GM12875 (cell line): ENCODE measurements at regions not wholly inside any gene's neighbourhood (a gene's known extent, or its start where the extent isn't known, plus 50 kb on each side); places are given as distances from the start of the nearest gene placed in this dataset.

Source experiments
- H3K4me3 ChIP-seq: one replicate; pipeline ENCODE4 v1.5.1; 2011; ENCODE audit warnings: low read depth, low read length, control low read depth
- CTCF ChIP-seq: IDR thresholded peaks from 2 replicates; pipeline ENCODE4 v1.5.1; 2011; ENCODE audit warnings: low read depth, mild to moderate bottlenecking, control low read depth, inconsistent platforms, low read length, moderate library complexity, borderline replicate concordance; ENCODE audit not compliant: insufficient read depth

- no peak for TF ChIP-seq CTCF
- H3K4me3 ChIP-seq = no peak overlapping the region
Observed at GRCh38 chr13:74511523-74511922, 377.3 kb upstream of the KLF12 start.

DNA sequence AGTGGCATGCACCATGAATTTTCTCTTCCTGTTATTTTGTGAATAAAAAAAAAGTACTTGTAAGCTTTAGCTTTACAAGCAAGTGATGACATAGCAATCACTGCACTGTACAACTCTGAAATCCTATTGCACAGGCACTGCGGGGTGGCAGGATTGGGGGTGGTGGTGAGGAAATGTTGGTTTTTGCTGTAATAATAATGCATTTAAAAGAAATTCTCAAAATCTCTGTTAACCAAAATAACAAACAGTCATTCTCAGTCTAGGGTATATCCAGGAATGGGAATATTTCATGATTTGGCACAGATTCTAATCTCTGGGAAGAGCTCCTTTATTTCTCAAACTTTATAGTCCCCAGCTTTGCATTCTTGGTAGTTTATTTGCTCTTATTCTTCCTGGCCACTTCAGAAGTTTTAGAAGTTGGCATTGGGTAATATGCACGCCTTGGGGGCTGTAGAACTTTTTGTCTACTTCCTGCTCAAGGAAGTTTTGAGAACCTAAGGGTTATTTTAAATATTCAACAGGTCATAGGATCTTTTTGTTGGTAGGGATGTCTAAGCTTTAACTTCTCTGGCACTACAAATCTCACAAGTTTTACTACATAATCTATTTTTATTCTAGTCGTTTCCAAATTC is 353.0 kb upstream of the KLF12 start:
- no peak overlapping the region for H3K4me3 ChIP-seq
- TF ChIP-seq CTCF = no peak

- no peak overlapping the region for H3K4me3 ChIP-seq
- TF ChIP-seq CTCF = no peak
Observed at GRCh38 chr13:74485757-74486156, 351.6 kb upstream of the KLF12 start.

- TF ChIP-seq CTCF = no peak
- no peak overlapping the region for H3K4me3 ChIP-seq
Observed at GRCh38 chr13:74479124-74479523, 344.9 kb upstream of the KLF12 start.

DNA sequence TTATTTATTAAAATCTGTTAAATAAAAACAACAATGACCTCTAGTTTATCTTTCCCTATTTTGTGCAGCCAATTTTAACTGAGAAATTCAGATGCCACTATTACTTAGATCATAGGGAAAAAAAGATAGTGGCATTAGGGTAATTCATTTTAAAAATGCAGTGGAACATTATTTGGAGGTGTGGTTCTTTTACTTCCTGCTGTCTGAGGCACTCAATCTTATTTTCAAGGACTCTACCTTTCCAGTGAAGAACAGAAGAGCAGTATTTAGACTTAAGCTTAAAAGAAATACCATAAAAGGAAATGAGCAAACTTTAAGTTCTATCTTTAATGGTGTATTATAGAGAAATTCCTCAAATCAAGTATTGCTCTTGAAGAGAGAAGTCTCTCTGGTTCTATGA is 342.6 kb upstream of the KLF12 start:
- no peak for TF ChIP-seq CTCF
- H3K4me3 ChIP-seq = no peak overlapping the region

DNA sequence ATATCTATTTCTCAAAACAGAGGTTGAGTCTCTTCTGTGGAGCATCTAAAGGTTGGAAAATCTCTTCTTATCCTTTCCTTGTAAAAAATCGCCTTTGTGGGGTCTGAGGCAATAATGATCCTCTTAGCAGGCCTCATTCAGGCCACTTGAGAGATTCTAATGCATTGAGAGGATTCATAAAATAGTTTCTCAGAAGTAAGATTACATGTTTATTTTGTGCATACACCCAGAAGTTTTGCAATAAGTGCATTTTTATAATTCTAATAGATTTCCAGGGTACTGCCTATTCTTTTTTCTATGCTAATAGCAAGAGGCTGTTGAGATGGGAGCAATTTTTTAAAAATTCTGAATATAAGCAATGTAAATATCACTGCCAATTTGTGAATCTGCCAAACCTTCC is 342.2 kb upstream of the KLF12 start:
- H3K4me3 ChIP-seq = no peak overlapping the region
- TF ChIP-seq CTCF = no peak

DNA sequence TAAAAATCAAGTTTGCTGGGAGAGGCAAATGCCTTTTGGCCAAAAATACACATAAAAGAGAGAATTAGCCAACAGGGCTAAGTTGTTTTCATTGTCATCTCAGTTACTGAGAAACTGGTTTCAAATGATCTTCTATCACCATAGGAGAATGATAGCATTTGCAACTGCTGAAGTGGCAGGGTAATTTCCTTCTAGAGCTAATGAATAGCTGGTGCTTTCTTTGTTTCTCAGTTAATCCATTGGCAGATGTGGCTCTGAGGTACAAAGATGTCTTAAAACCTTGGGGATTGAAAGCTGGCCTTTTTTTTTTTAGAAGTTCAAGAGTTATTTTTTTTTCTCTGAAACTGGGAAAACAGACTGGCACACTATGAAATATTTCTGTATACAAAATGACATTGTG is 332.7 kb upstream of the KLF12 start:
- H3K4me3 ChIP-seq = no peak overlapping the region
- TF ChIP-seq CTCF = no peak
